Sigmoid colon (tissue), 4 donors: ENCODE measurements at regions not wholly inside any gene's neighbourhood (a gene's known extent, or its start where the extent isn't known, plus 50 kb on each side); places are given as distances from the start of the nearest gene placed in this dataset.

Experiments used
- CTCF ChIP-seq, 4 experiments: fragments of 450-650 bp in 3 of 4; fragments of 200-600 bp in 1 of 4; IDR thresholded peaks; one replicate each; pipeline ENCODE4 v1.5.1; 2016 to 2019; ENCODE audit warnings: antibody characterized with exemption in 4 of 4, mild to moderate bottlenecking in 3 of 4, moderate library complexity in 2 of 4
- EP300 ChIP-seq, 4 donors: sonication (generic); formaldehyde crosslinking; IDR thresholded peaks; one replicate each; pipeline ENCODE4 v1.6.1; 2017; ENCODE audit warnings: antibody characterized with exemption in 4 of 4
- POLR2A ChIP-seq, 2 donors: fragments of 450-650 bp; IDR thresholded peaks; one replicate each; pipeline ENCODE4 v1.6.1; 2016; ENCODE audit warnings: antibody characterized with exemption in 2 of 2, mild to moderate bottlenecking in 2 of 2, moderate library complexity in 2 of 2

- TF ChIP-seq POLR2A (IDR thresholded peaks at IDR 0.05) (no peak), CTCF (IDR thresholded peaks at IDR 0.05) (no peak), EP300 (IDR thresholded peaks at IDR 0.05) (no peak)
These were observed 57.6 kb upstream of the ATP11B start for GRCh38 chr3:182735672-182736071.
